Tibial nerve (tissue), 4 donors: ENCODE measurements at regions not wholly inside any gene's neighbourhood (a gene's known extent, or its start where the extent isn't known, plus 50 kb on each side); places are given as distances from the start of the nearest gene placed in this dataset.
"Not testable (repeated sequence)": the region's sequence is repeated elsewhere in the genome, so short reads cannot be mapped to it uniquely, and the experiment has no call there.

Experiments
- DNase-seq, 2 donors: peaks; one replicate each; pipeline ENCODE4 v3.0.0-alpha.2; 2019; ENCODE audit warnings: low spot score in 2 of 2
- H3K27ac ChIP-seq, 4 donors: fragments of 200-600 bp; sonication (generic) in 3 of 4; one replicate each; pipeline ENCODE4 v1.5.1; 2017 to 2019; ENCODE audit warnings: mild to moderate bottlenecking in 1 of 4
- H3K27me3 ChIP-seq, 2 donors: fragments of 200-600 bp; sonication (generic) in 1 of 2; one replicate each; pipeline versions ENCODE4 v1.5.1 to v1.6.0; 2017 to 2019
- H3K36me3 ChIP-seq, 3 donors: fragments of 200-600 bp; sonication (generic); one replicate each; pipeline ENCODE4 v1.5.1; 2018 to 2019
- H3K4me1 ChIP-seq, 4 donors: fragments of 200-600 bp; sonication (generic) in 3 of 4; one replicate each; pipeline ENCODE4 v1.5.1; 2017 to 2019
- H3K4me3 ChIP-seq, 4 donors: fragments of 200-600 bp; sonication (generic) in 3 of 4; one replicate each; pipeline ENCODE4 v1.5.1; 2017 to 2019; ENCODE audit warnings: mild to moderate bottlenecking in 1 of 4, moderate library complexity in 1 of 4
- H3K9me3 ChIP-seq, 4 donors: fragments of 200-600 bp; sonication (generic) in 3 of 4; one replicate each; pipeline ENCODE4 v1.5.1; 2017 to 2019
- CTCF ChIP-seq, 5 experiments: fragments of 200-600 bp in 3 of 5; fragments of 450-650 bp in 2 of 5; sonication (generic) in 3 of 5; IDR thresholded peaks; one replicate each; pipeline ENCODE4 v1.5.1; 2016 to 2019; ENCODE audit warnings: antibody characterized with exemption in 5 of 5, mild to moderate bottlenecking in 3 of 5, moderate library complexity in 2 of 5
- EP300 ChIP-seq, 2 donors: sonication (generic); formaldehyde crosslinking; IDR thresholded peaks; one replicate each; pipeline ENCODE4 v1.6.1; 2017; ENCODE audit warnings: antibody characterized with exemption in 2 of 2, mild to moderate bottlenecking in 1 of 2
- POLR2A ChIP-seq, 2 donors: fragments of 450-650 bp; IDR thresholded peaks; one replicate each; pipeline ENCODE4 v1.6.1; 2017; ENCODE audit warnings: antibody characterized with exemption in 2 of 2, mild to moderate bottlenecking in 2 of 2, moderate library complexity in 2 of 2
- WGBS, 2 donors: methylation state at CpG; one replicate each; pipeline ENCODE4 v1.1.5; 2018; 5-methylcytosine and 5-hydroxymethylcytosine counted together

DNA sequence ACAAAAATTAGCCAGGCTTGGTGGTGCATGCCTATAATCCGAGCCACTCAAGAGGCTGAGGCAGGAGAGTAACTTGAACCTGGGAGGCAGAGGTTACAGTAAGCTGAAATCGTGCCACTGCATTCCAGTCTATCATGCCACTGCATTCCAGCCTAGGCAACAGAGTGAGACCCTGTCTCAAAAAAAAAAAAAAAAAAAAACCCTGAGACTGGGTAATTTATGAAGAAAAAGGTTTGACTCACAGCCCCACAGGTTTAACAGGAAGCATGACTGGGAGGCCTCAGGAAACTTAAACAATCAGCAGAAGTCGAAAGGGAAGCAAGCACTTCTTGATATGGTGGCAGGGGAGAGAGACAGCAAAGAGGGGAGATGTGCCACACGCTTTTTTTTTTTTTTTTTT, 123.2 kb downstream of the GXYLT1 start:
- no peak for DNase-seq
- 66 to 70% methylated on average over 4 of the region's 4 CpGs for WGBS, 2 donors
- Histone ChIP-seq H3K9me3 (no peaks in the 10 kb centered on the region), H3K4me3 (no peak overlapping the region), H3K36me3 (no peaks in the 10 kb centered on the region), H3K27ac (no peak overlapping the region), H3K4me1 (peaks cover 0 to 11% (median 0%) of the 10 kb centered on the region in 4 donors), H3K27me3 (no peaks in the 10 kb centered on the region)
- no peak for TF ChIP-seq POLR2A (IDR thresholded peaks at IDR 0.05)
- no peak for TF ChIP-seq EP300 (IDR thresholded peaks at IDR 0.05)
- TF ChIP-seq CTCF (IDR thresholded peaks at IDR 0.05): no peak

GRCh38 chr12:42020226-42020625, 124.4 kb downstream of the GXYLT1 start:
- Histone ChIP-seq H3K36me3 (no peaks in the 10 kb centered on the region), H3K9me3 (no peaks in the 10 kb centered on the region), H3K4me3 (no peak overlapping the region), H3K4me1 (peaks cover 0 to 11% (median 0%) of the 10 kb centered on the region in 4 donors), H3K27ac (no peak overlapping the region), H3K27me3 (no peaks in the 10 kb centered on the region)
- 94 to 97% methylated on average over 4 of the region's 4 CpGs for WGBS, 2 donors
- no peak for DNase-seq
- TF ChIP-seq EP300 (IDR thresholded peaks at IDR 0.05) (no peak), POLR2A (IDR thresholded peaks at IDR 0.05) (no peak), CTCF (IDR thresholded peaks at IDR 0.05) (no peak)

DNA sequence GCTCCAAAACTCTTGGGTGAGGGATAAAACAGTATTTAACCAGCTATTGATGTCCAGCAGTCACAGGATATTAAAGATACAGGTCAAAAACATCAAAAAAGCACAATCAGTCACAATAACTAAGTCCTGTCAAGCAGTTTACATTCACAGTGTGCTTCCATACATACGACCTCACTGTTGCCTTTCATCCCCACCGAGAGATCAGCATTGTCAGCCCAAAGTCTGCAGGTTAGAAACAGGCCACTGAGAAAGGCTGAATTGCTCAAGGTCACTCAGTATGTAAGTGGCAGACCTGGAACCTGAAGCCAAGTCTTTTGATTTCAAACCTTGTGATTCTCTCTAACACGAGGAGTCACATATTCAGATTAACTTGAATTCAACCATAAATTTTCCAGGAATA, 124.9 kb downstream of the GXYLT1 start:
- no peak for DNase-seq
- 64 to 78% methylated on average over 3 of the region's 3 CpGs for WGBS, 2 donors
- Histone ChIP-seq H3K36me3 (no peaks in the 10 kb centered on the region), H3K4me3 (no peak overlapping the region), H3K4me1 (peaks cover 0 to 11% (median 0%) of the 10 kb centered on the region in 4 donors), H3K9me3 (no peaks in the 10 kb centered on the region), H3K27ac (no peak overlapping the region), H3K27me3 (no peaks in the 10 kb centered on the region)
- TF ChIP-seq EP300 (IDR thresholded peaks at IDR 0.05) (no peak), CTCF (IDR thresholded peaks at IDR 0.05) (no peak), POLR2A (IDR thresholded peaks at IDR 0.05) (no peak)

GRCh38 chr12:42017051-42017450, 127.6 kb downstream of the GXYLT1 start:
- WGBS, 2 donors: 70 to 76% methylated on average over 6 of the region's 6 CpGs
- Histone ChIP-seq H3K9me3 (no peaks in the 10 kb centered on the region), H3K4me1 (no peaks in the 10 kb centered on the region), H3K36me3 (no peaks in the 10 kb centered on the region), H3K4me3 (no peak overlapping the region), H3K27me3 (no peaks in the 10 kb centered on the region), H3K27ac (no peak overlapping the region)
- DNase-seq: no peak
- TF ChIP-seq POLR2A (IDR thresholded peaks at IDR 0.05) (no peak), CTCF (IDR thresholded peaks at IDR 0.05) (no peak), EP300 (IDR thresholded peaks at IDR 0.05) (no peak)

GRCh38 chr12:42015051-42015461, 129.6 kb downstream of the GXYLT1 start:
- H3K4me3 ChIP-seq: no peak overlapping the region
- TF ChIP-seq EP300 (IDR thresholded peaks at IDR 0.05) (no peak), CTCF (IDR thresholded peaks at IDR 0.05) (no peak), POLR2A (IDR thresholded peaks at IDR 0.05) (no peak)
- H3K27ac ChIP-seq: no peak overlapping the region
- H3K36me3 ChIP-seq: no peaks in the 10 kb centered on the region
- no peaks in the 10 kb centered on the region for H3K9me3 ChIP-seq
- DNase-seq: no peak
- no peaks in the 10 kb centered on the region for H3K27me3 ChIP-seq
- H3K4me1 ChIP-seq: no peaks in the 10 kb centered on the region

GRCh38 chr12:42012501-42012900, 132.2 kb downstream of the GXYLT1 start:
- H3K9me3 ChIP-seq, H3K4me3 ChIP-seq, H3K27me3 ChIP-seq, DNase-seq, H3K36me3 ChIP-seq, H3K27ac ChIP-seq, H3K4me1 ChIP-seq: not testable (repeated sequence)
- WGBS, 2 donors: 68 to 88% methylated on average over 2 of the region's 2 CpGs
